H1 (cell line): ENCODE measurements at regions not wholly inside any gene's neighbourhood (a gene's known extent, or its start where the extent isn't known, plus 50 kb on each side); places are given as distances from the start of the nearest gene placed in this dataset.

Source experiments
- CTCF ChIA-PET: fragments of 300-600 bp; sonication (Branson Sonifier 250); formaldehyde crosslinking; loops from one replicate; lab custom pipeline; 2021; ENCODE audit not compliant: partially characterized antibody; lab: Charles Lee
- POLR2A ChIA-PET: fragments of 300-600 bp; sonication (Branson Sonifier 250); formaldehyde crosslinking; loops from one replicate; lab custom pipeline; 2021; ENCODE audit warnings: inconsistent platforms; ENCODE audit not compliant: partially characterized antibody; lab: Charles Lee
- DNase-seq, 2 experiments: peaks; one replicate each; pipeline versions ENCODE4 v3.0.0 to v3.0.0-alpha.2; 2010 to 2022; ENCODE audit warnings: low spot score in 2 of 2, low read depth in 1 of 2, mixed read lengths in 1 of 2
- FAIRE-seq: peaks from 2 replicates; lab custom pipeline; 2011; peaks lifted over from hg19 to GRCh38; lab: Jason Lieb, UNC
- H2AFZ ChIP-seq: 2 replicates; pipeline ENCODE4 v1.8.1; 2012; ENCODE audit warnings: low read length, inconsistent platforms
- H2AK5ac ChIP-seq: 2 replicates; pipeline ENCODE4 v1.6.1; 2013; ENCODE audit warnings: low read depth, low read length
- H2BK120ac ChIP-seq: replicated peaks from 2 replicates; pipeline ENCODE3; 2013; ENCODE audit warnings: low read depth, low read length, inconsistent platforms
- H2BK12ac ChIP-seq: 2 replicates; pipeline ENCODE4 v1.6.1; 2013; ENCODE audit warnings: low read depth, low read length
- H2BK15ac ChIP-seq: 2 replicates; pipeline ENCODE4 v1.6.1; 2013; ENCODE audit warnings: low read length
- H2BK20ac ChIP-seq: 2 replicates; pipeline ENCODE4 v1.6.1; 2013; ENCODE audit warnings: low read length
- H2BK5ac ChIP-seq: 2 replicates; pipeline ENCODE4 v1.6.1; 2013; ENCODE audit warnings: low read depth, low read length
- H3K14ac ChIP-seq: 2 replicates; pipeline ENCODE4 v1.6.1; 2013; ENCODE audit warnings: inconsistent platforms; ENCODE audit not compliant: insufficient read length
- H3K18ac ChIP-seq: 2 replicates; pipeline ENCODE4 v1.6.1; 2013; ENCODE audit warnings: low read length; ENCODE audit errors: extremely low read depth
- H3K23ac ChIP-seq: 2 replicates; pipeline ENCODE4 v1.6.1; 2013; ENCODE audit warnings: inconsistent platforms; ENCODE audit not compliant: insufficient read length
- H3K23me2 ChIP-seq: 2 replicates; pipeline ENCODE4 v1.6.1; 2013; ENCODE audit warnings: low read depth, low read length
- H3K27ac ChIP-seq: 2 replicates; pipeline ENCODE4 v1.6.1; 2011; ENCODE audit warnings: low read depth, low read length, inconsistent platforms
- H3K27me3 ChIP-seq, 4 experiments: replicated peaks in 1 of 4; 1 replicate in 1 of 4; 2 replicates in 3 of 4; pipeline versions ENCODE4 v1.6.1 to v1.8.1; 2011 to 2013; ENCODE audit warnings: low read length in 3 of 4, mild to moderate bottlenecking in 3 of 4, inconsistent platforms in 2 of 4, mixed read lengths in 2 of 4, moderate library complexity in 1 of 4; ENCODE audit not compliant: control insufficient read depth in 3 of 4, insufficient read depth in 3 of 4; ENCODE audit errors: extremely low read depth in 1 of 4
- H3K36me3 ChIP-seq, 4 experiments: 2 replicates each; pipeline versions ENCODE4 v1.6.1 to v1.8.1; 2011 to 2013; ENCODE audit warnings: mild to moderate bottlenecking in 4 of 4, low read length in 3 of 4, moderate library complexity in 2 of 4, control low read depth in 1 of 4, inconsistent platforms in 1 of 4; ENCODE audit not compliant: insufficient read depth in 4 of 4, control insufficient read depth in 2 of 4
- H3K4ac ChIP-seq: replicated peaks from 2 replicates; pipeline ENCODE3; 2013; ENCODE audit warnings: low read length, low read depth, mixed read lengths, inconsistent platforms; ENCODE audit not compliant: insufficient read length
- H3K4me1 ChIP-seq, 4 experiments: replicated peaks in 1 of 4; 1 replicate in 1 of 4; 2 replicates in 3 of 4; pipeline versions ENCODE4 v1.6.1 to v1.8.1; 2011 to 2013; ENCODE audit warnings: low read length in 3 of 4, inconsistent platforms in 2 of 4, mixed read lengths in 1 of 4; ENCODE audit not compliant: insufficient read depth in 4 of 4, control insufficient read depth in 3 of 4
- H3K4me2 ChIP-seq, 2 experiments: 2 replicates each; pipeline versions ENCODE4 v1.6.1 to v1.8.1; 2011 to 2013; ENCODE audit warnings: low read depth in 2 of 2, low read length in 2 of 2, control low read depth in 1 of 2, inconsistent platforms in 1 of 2, mild to moderate bottlenecking in 1 of 2; ENCODE audit not compliant: insufficient read depth in 1 of 2
- H3K4me3 ChIP-seq, 4 experiments: fragments of 200-600, 300-600 bp in 1 of 4; sonication (generic), shearing (Covaris generic), sonication (Bioruptor Twin) in 1 of 4; 2 replicates each; pipeline versions ENCODE4 v1.5.1 to v1.8.1; 2011 to 2016; ENCODE audit warnings: low read length in 4 of 4, low read depth in 3 of 4, control low read depth in 2 of 4, inconsistent platforms in 2 of 4, mild to moderate bottlenecking in 2 of 4, mixed read lengths in 1 of 4, moderate library complexity in 1 of 4; ENCODE audit not compliant: insufficient read depth in 2 of 4; ENCODE audit errors: extremely low read depth in 1 of 4
- H3K56ac ChIP-seq: replicated peaks from 2 replicates; pipeline ENCODE3; 2013; ENCODE audit warnings: low read depth, mild to moderate bottlenecking, mixed read lengths, low read length, inconsistent platforms; ENCODE audit not compliant: insufficient read length
- H3K79me1 ChIP-seq: 2 replicates; pipeline ENCODE4 v1.6.1; 2013; ENCODE audit warnings: low read depth, low read length, control low read depth
- H3K79me2 ChIP-seq, 2 experiments: 2 replicates each; pipeline versions ENCODE4 v1.6.1 to v1.8.1; 2012 to 2013; ENCODE audit warnings: low read length in 2 of 2, mild to moderate bottlenecking in 2 of 2, inconsistent platforms in 1 of 2; ENCODE audit not compliant: insufficient read depth in 2 of 2, control insufficient read depth in 1 of 2
- H3K9ac ChIP-seq, 4 experiments: replicated peaks in 1 of 4; 1 replicate in 1 of 4; 2 replicates in 3 of 4; pipeline versions ENCODE4 v1.6.1 to v1.8.1; 2011 to 2013; ENCODE audit warnings: low read depth in 3 of 4, low read length in 3 of 4, control low read depth in 2 of 4, mild to moderate bottlenecking in 2 of 4, moderate library complexity in 2 of 4, inconsistent platforms in 1 of 4; ENCODE audit errors: extremely low read depth in 1 of 4
- H3K9me3 ChIP-seq, 2 experiments: 2 replicates each; pipeline versions ENCODE4 v1.6.1 to v1.8.1; 2012 to 2013; ENCODE audit warnings: mild to moderate bottlenecking in 2 of 2, moderate library complexity in 2 of 2, control low read depth in 1 of 2, inconsistent platforms in 1 of 2, low read depth in 1 of 2, low read length in 1 of 2, mixed read lengths in 1 of 2; ENCODE audit not compliant: insufficient read depth in 2 of 2
- H4K20me1 ChIP-seq, 2 experiments: replicated peaks in 1 of 2; 2 replicates each; pipeline versions ENCODE3 to v1.8.1; 2011 to 2013; ENCODE audit warnings: inconsistent platforms in 2 of 2, low read length in 2 of 2, mild to moderate bottlenecking in 1 of 2; ENCODE audit not compliant: insufficient read depth in 2 of 2, control insufficient read depth in 1 of 2
- H4K5ac ChIP-seq: 2 replicates; pipeline ENCODE4 v1.6.1; 2013; ENCODE audit warnings: low read length, low read depth, mixed read lengths, inconsistent platforms; ENCODE audit not compliant: insufficient read length
- H4K8ac ChIP-seq: 2 replicates; pipeline ENCODE4 v1.8.0; 2013; ENCODE audit warnings: mild to moderate bottlenecking, moderate library complexity, low read length, inconsistent platforms; ENCODE audit not compliant: insufficient read depth; ENCODE audit errors: extremely low read depth
- H4K91ac ChIP-seq: replicated peaks from 2 replicates; pipeline ENCODE3; 2013; ENCODE audit warnings: low read length, mixed read lengths, inconsistent platforms; ENCODE audit not compliant: insufficient read length
- BACH1 ChIP-seq: IDR thresholded peaks from 2 replicates; pipeline ENCODE4 v1.6.1; 2012; ENCODE audit warnings: low read length, improper control_type of control experiment
- CEBPB ChIP-seq: IDR thresholded peaks from 2 replicates; pipeline ENCODE4 v1.6.1; 2012; ENCODE audit warnings: low read depth, low read length
- CREB1 ChIP-seq: IDR thresholded peaks from 2 replicates; pipeline ENCODE4 v1.6.1; 2012; ENCODE audit warnings: inconsistent platforms
- EGR1 ChIP-seq: IDR thresholded peaks from 2 replicates; pipeline ENCODE4 v1.6.1; 2011; ENCODE audit warnings: low read depth, low read length, borderline replicate concordance
- FOSL1 ChIP-seq: IDR thresholded peaks from 2 replicates; pipeline ENCODE4 v1.6.1; 2011; ENCODE audit warnings: mild to moderate bottlenecking, low read depth, low read length, moderate library complexity; ENCODE audit not compliant: insufficient read depth
- HDAC2 ChIP-seq, 2 experiments: fragments of 300-600 bp in 1 of 2; sonication (generic) in 1 of 2; IDR thresholded peaks; 2 replicates each; pipeline ENCODE4 v1.6.1; 2011 to 2012; ENCODE audit warnings: low read depth in 2 of 2, low read length in 2 of 2, mild to moderate bottlenecking in 2 of 2, moderate library complexity in 2 of 2, borderline replicate concordance in 1 of 2, inconsistent platforms in 1 of 2
- JUN ChIP-seq: IDR thresholded peaks from 2 replicates; pipeline ENCODE4 v1.6.1; 2011; ENCODE audit warnings: low read depth, mild to moderate bottlenecking, improper control_type of control experiment, low read length
- POLR2A ChIP-seq, 2 experiments: IDR thresholded peaks; 1 replicate in 1 of 2; 2 replicates in 1 of 2; pipeline ENCODE4 v1.6.1; 2011; ENCODE audit warnings: low read depth in 2 of 2, low read length in 2 of 2, mild to moderate bottlenecking in 2 of 2; ENCODE audit errors: control extremely low read depth in 1 of 2
- SAP30 ChIP-seq: fragments of 300-600 bp; sonication (generic); IDR thresholded peaks from 2 replicates; pipeline ENCODE4 v1.7.1; 2012; ENCODE audit warnings: low read length, moderate library complexity, mild to moderate bottlenecking, inconsistent platforms; ENCODE audit not compliant: insufficient read depth, insufficient replicate concordance
- SIN3A ChIP-seq, 2 experiments: IDR thresholded peaks in 1 of 2; conservative IDR thresholded peaks in 1 of 2; 2 replicates each; pipeline ENCODE4 v1.6.1; 2011 to 2012; ENCODE audit warnings: low read length in 2 of 2, improper control_type of control experiment in 1 of 2, low read depth in 1 of 2, mild to moderate bottlenecking in 1 of 2
- SIRT6 ChIP-seq: IDR thresholded peaks from one replicate; pipeline ENCODE4 v1.7.1; 2012; ENCODE audit warnings: low read length, inconsistent platforms
- SP2 ChIP-seq: IDR thresholded peaks from 2 replicates; pipeline ENCODE4 v1.6.1; 2012; ENCODE audit warnings: mild to moderate bottlenecking, low read length, inconsistent platforms
- SP4 ChIP-seq: IDR thresholded peaks from 2 replicates; pipeline ENCODE4 v1.6.1; 2012; ENCODE audit warnings: low read length, inconsistent platforms
- YY1 ChIP-seq: IDR thresholded peaks from 2 replicates; pipeline ENCODE4 v1.6.1; 2011; ENCODE audit warnings: low read depth, mild to moderate bottlenecking, low read length
- ZNF274 ChIP-seq: IDR thresholded peaks from 2 replicates; pipeline ENCODE4 v1.7.0; 2012; ENCODE audit warnings: low read length, borderline replicate concordance; ENCODE audit errors: extremely low read depth
- WGBS, 2 experiments: shearing (Covaris generic) in 1 of 2; methylation state at CpG; one replicate each; pipeline versions ENCODE4 v1.1.6 to v1.1.7; 2013 to 2015; ENCODE audit warnings: low lambda C conversion rate in 2 of 2, mixed read lengths in 2 of 2, inconsistent platforms in 1 of 2, low coverage in 1 of 2, missing lambda C conversion rate in 1 of 2; ENCODE audit not compliant: insufficient replicate concordance in 2 of 2, insufficient coverage in 1 of 2, insufficient read length in 1 of 2; ENCODE audit errors: extremely low coverage in 1 of 2, missing lambda C conversion rate in 1 of 2; 5-methylcytosine and 5-hydroxymethylcytosine counted together

DNA sequence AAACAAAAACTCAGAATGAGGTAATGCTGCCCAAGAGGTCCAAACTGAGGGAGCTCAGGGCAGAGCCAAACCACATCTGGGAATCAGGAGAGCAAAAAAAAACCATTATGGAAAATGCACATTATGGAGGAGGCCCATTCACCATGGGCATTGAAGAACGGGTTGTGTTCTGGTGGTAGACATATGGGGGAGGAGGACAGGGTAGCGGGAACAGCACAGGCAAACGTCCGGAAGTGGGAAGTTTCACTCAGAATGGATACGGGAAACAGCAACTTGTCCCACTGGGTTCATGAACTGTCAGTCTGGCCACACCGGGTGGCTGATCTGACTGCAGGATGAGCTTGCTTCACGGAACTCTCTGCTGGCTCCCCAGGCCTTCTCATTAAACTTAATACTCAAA, 139.7 kb downstream of the RRAGC start:
- Histone ChIP-seq H3K79me1 (no peaks in the 10 kb centered on the region), H3K4me2 (no peak overlapping the region), H3K79me2 (no peaks in the 10 kb centered on the region), H3K4me1 (no peaks in the 10 kb centered on the region), H3K27ac (no peak overlapping the region), H3K9me3 (no peaks in the 10 kb centered on the region), H3K56ac (no peak overlapping the region), H2AK5ac (no peak overlapping the region), H4K5ac (no peak overlapping the region), H3K36me3 (no peaks in the 10 kb centered on the region), H2BK5ac (no peak overlapping the region), H2BK20ac (no peak overlapping the region), H3K23ac (no peak overlapping the region), H3K14ac (no peak overlapping the region), H2BK120ac (no peak overlapping the region), H3K18ac (no peak overlapping the region), H3K9ac (no peak overlapping the region), H4K8ac (no peak overlapping the region), H4K91ac (no peak overlapping the region), H3K23me2 (no peaks in the 10 kb centered on the region; the same call in 1 of the 2 replicates), H3K4me3 (no peak overlapping the region), H2BK12ac (no peak overlapping the region), H3K27me3 (peaks cover 0 to 4% (median 0%) of the 10 kb centered on the region in 4 experiments; a peak in 2 of 7 replicates), H4K20me1 (no peaks in the 10 kb centered on the region), H3K4ac (no peak overlapping the region), H2AFZ (no peak overlapping the region), H2BK15ac (no peak overlapping the region)
- no peak for FAIRE-seq
- DNase-seq, result no peak
- ChIA-PET CTCF (interaction anchor here (0.5 to 1.3 kb wide), 5 partner anchors 10 to 820 kb away, joined by 3 to 4 read pairs (median 3); no protein-coding TSS in a partner anchor), POLR2A (interaction anchor here (0.8 kb wide), 1 partner anchor 314 kb away, joined by 4 read pairs; no protein-coding TSS in a partner anchor)
- WGBS, 2 experiments, result 86% methylated on average over 7 of the region's 7 CpGs; no CpG with 5 or more reads in 1 of the 2 experiments
- TF ChIP-seq YY1, result no peak
- TF ChIP-seq SP2, result no peak
- no peak for TF ChIP-seq POLR2A (IDR thresholded peaks at IDR 0.05; ENCODE audit: control extremely low read depth in 1 of 2, low read depth in 2 of 2, low read length in 2 of 2)
- TF ChIP-seq SIN3A (conservative IDR thresholded peaks at IDR 0.05 in 1 of 2, IDR thresholded peaks at IDR 0.05 in 1 of 2; ENCODE audit: low read depth in 1 of 2, low read length in 2 of 2), result no peak
- TF ChIP-seq FOSL1, result no peak
- TF ChIP-seq SAP30, result no peak
- TF ChIP-seq JUN, result no peak
- no peak for TF ChIP-seq ZNF274
- TF ChIP-seq HDAC2 (IDR thresholded peaks at IDR 0.05; ENCODE audit: borderline replicate concordance in 1 of 2, low read depth in 2 of 2, low read length in 2 of 2), result no peak
- TF ChIP-seq SIRT6, result no peak
- no peak for TF ChIP-seq EGR1
- no peak for TF ChIP-seq CEBPB
- TF ChIP-seq SP4, result no peak
- no peak for TF ChIP-seq BACH1
- no peak for TF ChIP-seq CREB1
